A549 (cell line): ENCODE measurements at regions not wholly inside any gene's neighbourhood (a gene's known extent, or its start where the extent isn't known, plus 50 kb on each side); places are given as distances from the start of the nearest gene placed in this dataset.

Experiments used
- ATAC-seq, 2 experiments: fragments of 200-7000 bp in 1 of 2; fragments of >200 bp in 1 of 2; cut with Nextera tagmentation in 1 of 2; cut with Tn5 transposase in 1 of 2; 3 replicates each; pipeline versions ENCODE4 v1.8.0 to v1.9.1; 2018 to 2020; ENCODE audit warnings: mild to moderate bottlenecking in 1 of 2, moderate library complexity in 1 of 2
- CTCF ChIA-PET: fragments of 300-600 bp; sonication (Branson Sonifier 250); formaldehyde crosslinking; extraction: SDS; loops from one replicate; lab custom pipeline; 2021; ENCODE audit warnings: antibody characterized with exemption, inconsistent platforms; lab: Yijun Ruan, JAX
- POLR2A ChIA-PET: fragments of 350-600 bp; formaldehyde crosslinking; extraction: SDS; loops from one replicate; lab custom pipeline; 2021; ENCODE audit warnings: antibody characterized with exemption, inconsistent platforms; lab: Yijun Ruan, JAX
- DNase-seq, 2 experiments: peaks; one replicate each; pipeline versions ENCODE4 v3.0.0 to v3.0.0-alpha.2; 2011 to 2016; ENCODE audit warnings: low read depth in 1 of 2, low spot score in 1 of 2
- FAIRE-seq: peaks from 2 replicates; lab custom pipeline; 2011; peaks lifted over from hg19 to GRCh38; lab: Jason Lieb, UNC
- H3K27ac ChIP-seq, 2 experiments: fragments of >200 bp; sonication (Bioruptor Twin); formaldehyde crosslinking; 3 replicates each; pipeline ENCODE4 v1.5.1; 2016 to 2017
- H3K4me1 ChIP-seq: fragments of >200 bp; sonication (Bioruptor Twin); formaldehyde crosslinking; 3 replicates; pipeline ENCODE4 v1.6.1; 2016
- H3K4me2 ChIP-seq: fragments of >200 bp; sonication (Bioruptor Twin); formaldehyde crosslinking; 3 replicates; pipeline ENCODE4 v1.6.1; 2016
- H3K4me3 ChIP-seq: fragments of >200 bp; sonication (Bioruptor Twin); formaldehyde crosslinking; 3 replicates; pipeline ENCODE4 v1.5.1; 2016
- H3K9me3 ChIP-seq: fragments of >200 bp; sonication (Bioruptor Twin); formaldehyde crosslinking; 3 replicates; pipeline ENCODE4 v1.6.1; 2016
- BHLHE40 ChIP-seq: IDR thresholded peaks from 2 replicates; pipeline ENCODE4 v1.6.1; 2012; ENCODE audit warnings: low read depth, low read length, inconsistent platforms
- CBX2 ChIP-seq: fragments of 200-600 bp; sonication (generic); IDR thresholded peaks from 2 replicates; pipeline ENCODE4 v1.6.1; 2016; ENCODE audit warnings: low read depth, mild to moderate bottlenecking, borderline replicate concordance
- ELK1 ChIP-seq: fragments of 150-350 bp; IDR thresholded peaks from 2 replicates; pipeline ENCODE4 v1.6.1; 2014; ENCODE audit warnings: low read depth, mild to moderate bottlenecking, low read length
- ESRRA ChIP-seq: fragments of 150-350 bp; IDR thresholded peaks from 2 replicates; pipeline ENCODE4 v1.6.1; 2014; ENCODE audit warnings: mild to moderate bottlenecking, low read length, borderline replicate concordance
- FOSB ChIP-seq: fragments of 250-450 bp; sonication (Bioruptor Pico); IDR thresholded peaks from 2 replicates; pipeline ENCODE4 v1.5.0; 2020; ENCODE audit warnings: mild to moderate bottlenecking, moderate library complexity
- FOSL2 ChIP-seq, 2 experiments: fragments of 450-650 bp in 1 of 2; fragments of >200 bp in 1 of 2; sonication (Bioruptor Twin) in 1 of 2; formaldehyde crosslinking; IDR thresholded peaks; 2 replicates each; pipeline versions ENCODE4 v1.5.0 to v1.6.1; 2016 to 2020; ENCODE audit warnings: mild to moderate bottlenecking in 1 of 2, moderate library complexity in 1 of 2
- HDAC2 ChIP-seq: fragments of 200-600 bp; sonication (generic); IDR thresholded peaks from 2 replicates; pipeline ENCODE4 v1.6.1; 2016
- HES2 ChIP-seq: fragments of >200 bp; sonication (Bioruptor Twin); formaldehyde crosslinking; IDR thresholded peaks from 2 replicates; pipeline ENCODE4 v1.6.1; 2016
- HOXA7 ChIP-seq: fragments of 250-450 bp; sonication (Bioruptor Pico); IDR thresholded peaks from 2 replicates; pipeline ENCODE4 v1.5.0; 2020; ENCODE audit warnings: mild to moderate bottlenecking, moderate library complexity
- HOXB13 ChIP-seq: fragments of 250-450 bp; sonication (Bioruptor Pico); IDR thresholded peaks from 2 replicates; pipeline ENCODE4 v1.5.0; 2020; ENCODE audit warnings: low read depth, mild to moderate bottlenecking, moderate library complexity
- HOXB5 ChIP-seq: fragments of 250-450 bp; sonication (Bioruptor Pico); IDR thresholded peaks from 2 replicates; pipeline ENCODE4 v1.5.0; 2020; ENCODE audit warnings: mild to moderate bottlenecking, moderate library complexity
- JUN ChIP-seq, 2 experiments: fragments of >200 bp; sonication (Bioruptor Twin); formaldehyde crosslinking; IDR thresholded peaks; 2 replicates in 1 of 2; 3 replicates in 1 of 2; pipeline ENCODE4 v1.6.1; 2016 to 2017
- MAZ ChIP-seq: fragments of 150-350 bp; IDR thresholded peaks from 2 replicates; pipeline ENCODE4 v1.6.1; 2014; ENCODE audit warnings: antibody characterized with exemption, low read depth, low read length, borderline replicate concordance
- NPAS2 ChIP-seq: fragments of 250-450 bp; sonication (Bioruptor Pico); IDR thresholded peaks from 2 replicates; pipeline ENCODE4 v1.8.0; 2022; ENCODE audit warnings: mild to moderate bottlenecking, moderate library complexity, borderline replicate concordance
- POLR2AphosphoS2 ChIP-seq: conservative IDR thresholded peaks from 2 replicates; pipeline ENCODE4 v1.6.1; 2012; ENCODE audit warnings: low read length, improper control_type of control experiment, inconsistent platforms
- RARB ChIP-seq: fragments of 250-450 bp; sonication (Bioruptor Pico); IDR thresholded peaks from 2 replicates; pipeline ENCODE4 v1.8.0; 2021; ENCODE audit warnings: mild to moderate bottlenecking, moderate library complexity
- SMC3 ChIP-seq: fragments of >200 bp; sonication (Bioruptor Twin); formaldehyde crosslinking; IDR thresholded peaks from 3 replicates; pipeline ENCODE4 v1.6.1; 2018; ENCODE audit warnings: inconsistent platforms
- SREBF2 ChIP-seq: fragments of 450-650 bp; IDR thresholded peaks from 2 replicates; pipeline ENCODE4 v1.6.1; 2014; ENCODE audit warnings: mild to moderate bottlenecking, moderate library complexity
- TFCP2L1 ChIP-seq: fragments of 250-450 bp; sonication (Bioruptor Pico); IDR thresholded peaks from 2 replicates; pipeline ENCODE4 v1.5.0; 2021; ENCODE audit warnings: mild to moderate bottlenecking
- TP53 ChIP-seq: fragments of 250-450 bp; sonication (Bioruptor Pico); IDR thresholded peaks from 2 replicates; pipeline ENCODE4 v1.5.0; 2021; ENCODE audit warnings: mild to moderate bottlenecking, moderate library complexity
- ZFP36 ChIP-seq: fragments of 450-650 bp; IDR thresholded peaks from 2 replicates; pipeline ENCODE4 v1.6.1; 2014; ENCODE audit warnings: borderline replicate concordance; ENCODE audit not compliant: partially characterized antibody
- ZSCAN20 ChIP-seq: fragments of 250-450 bp; sonication (Bioruptor Pico); IDR thresholded peaks from 2 replicates; pipeline ENCODE4 v1.8.0; 2022; ENCODE audit warnings: mild to moderate bottlenecking, moderate library complexity
- WGBS: methylation state at CpG from one replicate; pipeline ENCODE4 v1.1.6; 2017; ENCODE audit errors: missing lambda C conversion rate; 5-methylcytosine and 5-hydroxymethylcytosine counted together
- TF ChIP-seq, protein P1 (sequence below): fragments of >200 bp; sonication (Bioruptor Twin); formaldehyde crosslinking; IDR thresholded peaks from 3 replicates; pipeline ENCODE4 v1.6.1; 2016
- TF ChIP-seq, protein P2 (sequence below): fragments of 250-450 bp; sonication (Bioruptor Pico); IDR thresholded peaks from 2 replicates; pipeline ENCODE4 v1.5.0; 2020; ENCODE audit warnings: low read depth, mild to moderate bottlenecking, moderate library complexity

GRCh38 chr20:8073024-8073832 is 53.7 kb upstream of the TMX4 start:
- ATAC-seq: peak in 1 of 2 experiments; percentile 54; a peak in 2 of 6 replicates
- Histone ChIP-seq H3K4me2 (no peak overlapping the region), H3K4me3 (no peak overlapping the region), H3K4me1 (no peaks in the 10 kb centered on the region; the same call in 2 of the 3 replicates), H3K27ac (no peak overlapping the region), H3K9me3 (no peaks in the 10 kb centered on the region)
- ChIA-PET POLR2A (no interaction called here), CTCF (interaction anchor here (1.0 kb wide), 1 partner anchor 30 kb away, joined by 3 read pairs; no protein-coding TSS in a partner anchor)
- FAIRE-seq: no peak
- DNase-seq: peak in 1 of 2 experiments; percentile 10
- TF ChIP-seq ZFP36 (no peak), NPAS2 (CRISPR knock-in tag) (no peak), HOXB13 (no peak), TFCP2L1 (CRISPR knock-in tag) (no peak), BHLHE40 (no peak), ZSCAN20 (no peak), FOSL2 (IDR thresholded peaks at IDR 0.05) (no peak), FOSL2 (CRISPR knock-in tag; IDR thresholded peaks at IDR 0.05) (no peak), JUN (IDR thresholded peaks at IDR 0.05) (no peak), POLR2AphosphoS2 (no peak), RARB (no peak), CBX2 (no peak), HES2 (no peak)
- TF ChIP-seq, protein P1, sequence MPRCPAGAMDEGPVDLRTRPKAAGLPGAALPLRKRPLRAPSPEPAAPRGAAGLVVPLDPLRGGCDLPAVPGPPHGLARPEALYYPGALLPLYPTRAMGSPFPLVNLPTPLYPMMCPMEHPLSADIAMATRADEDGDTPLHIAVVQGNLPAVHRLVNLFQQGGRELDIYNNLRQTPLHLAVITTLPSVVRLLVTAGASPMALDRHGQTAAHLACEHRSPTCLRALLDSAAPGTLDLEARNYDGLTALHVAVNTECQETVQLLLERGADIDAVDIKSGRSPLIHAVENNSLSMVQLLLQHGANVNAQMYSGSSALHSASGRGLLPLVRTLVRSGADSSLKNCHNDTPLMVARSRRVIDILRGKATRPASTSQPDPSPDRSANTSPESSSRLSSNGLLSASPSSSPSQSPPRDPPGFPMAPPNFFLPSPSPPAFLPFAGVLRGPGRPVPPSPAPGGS: no peak
- 18% methylated on average over 5 of the region's 5 CpGs for WGBS

DNA sequence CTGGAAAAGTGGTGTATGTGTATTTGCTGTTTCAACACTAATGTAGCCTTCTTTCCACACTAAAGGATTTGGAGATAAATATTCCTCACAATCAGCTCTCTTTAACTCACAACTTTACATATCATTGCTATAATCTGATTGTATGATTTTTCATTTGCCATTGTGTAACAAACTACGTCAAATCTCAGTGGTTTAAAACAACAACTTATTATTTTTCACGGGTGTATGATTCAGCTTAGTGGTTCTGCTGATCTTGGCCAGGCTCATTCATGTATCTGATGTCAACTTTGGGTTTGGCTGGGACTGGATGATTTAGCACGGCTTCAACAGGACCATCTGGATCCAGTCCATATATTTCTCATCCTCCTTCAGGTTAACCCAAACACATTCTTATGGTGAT is 55.4 kb upstream of the TMX4 start:
- DNase-seq: no peak
- TF ChIP-seq RARB: no peak
- TF ChIP-seq FOSL2 (IDR thresholded peaks at IDR 0.05): no peak
- no peak for TF ChIP-seq FOSL2 (CRISPR knock-in tag; IDR thresholded peaks at IDR 0.05)
- TF ChIP-seq, protein P2, sequence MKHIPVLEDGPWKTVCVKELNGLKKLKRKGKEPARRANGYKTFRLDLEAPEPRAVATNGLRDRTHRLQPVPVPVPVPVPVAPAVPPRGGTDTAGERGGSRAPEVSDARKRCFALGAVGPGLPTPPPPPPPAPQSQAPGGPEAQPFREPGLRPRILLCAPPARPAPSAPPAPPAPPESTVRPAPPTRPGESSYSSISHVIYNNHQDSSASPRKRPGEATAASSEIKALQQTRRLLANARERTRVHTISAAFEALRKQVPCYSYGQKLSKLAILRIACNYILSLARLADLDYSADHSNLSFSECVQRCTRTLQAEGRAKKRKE: no peak
- no peak for TF ChIP-seq ELK1
- no peak for TF ChIP-seq TP53 (CRISPR knock-in tag)
- no peak for TF ChIP-seq FOSB (CRISPR knock-in tag)
- no peak for TF ChIP-seq HOXB13
- TF ChIP-seq MAZ: no peak
- TF ChIP-seq ESRRA: no peak
- TF ChIP-seq SMC3: no peak
- TF ChIP-seq HOXA7 (CRISPR knock-in tag): no peak
- no peak for TF ChIP-seq HDAC2
- no peak for TF ChIP-seq SREBF2
- no peak for TF ChIP-seq HOXB5 (CRISPR knock-in tag)
- TF ChIP-seq, all 56 proteins: peak for 0
- Histone ChIP-seq H3K27ac (no peak overlapping the region), H3K9me3 (no peaks in the 10 kb centered on the region), H3K4me1 (peaks cover 3% of the 10 kb centered on the region; the same call in 1 of the 3 replicates), H3K4me3 (no peak overlapping the region), H3K4me2 (no peak overlapping the region)
- 41% methylated on average over 3 of the region's 3 CpGs for WGBS
- ChIA-PET CTCF (no interaction called here), POLR2A (no interaction called here)
- FAIRE-seq: peak; percentile 93
- ATAC-seq: no peak
